OCI-LY1 (cell line): ENCODE measurements at regions not wholly inside any gene's neighbourhood (a gene's known extent, or its start where the extent isn't known, plus 50 kb on each side); places are given as distances from the start of the nearest gene placed in this dataset.

Source experiments
- H2AFZ ChIP-seq: fragments of 200-600 bp; sonication (generic), shearing (Covaris generic); 2 replicates; pipeline ENCODE4 v1.6.0; 2014; ENCODE audit warnings: antibody characterized with exemption, mild to moderate bottlenecking, low read length
- H3F3A ChIP-seq: fragments of 200-600 bp; sonication (generic), shearing (Covaris generic); 2 replicates; pipeline ENCODE4 v1.6.0; 2014; ENCODE audit warnings: mild to moderate bottlenecking, antibody characterized with exemption, low read length, moderate library complexity; ENCODE audit not compliant: insufficient read depth
- H3K27ac ChIP-seq: fragments of 200-600 bp; sonication (generic); 2 replicates; pipeline ENCODE4 v1.5.1; 2014; ENCODE audit warnings: low read length, mixed run types, mild to moderate bottlenecking, low read depth; ENCODE audit not compliant: poor library complexity, severe bottlenecking
- H3K27me3 ChIP-seq: fragments of 200-600 bp; sonication (generic); 2 replicates; pipeline ENCODE4 v1.6.0; 2014; ENCODE audit warnings: antibody characterized with exemption, mild to moderate bottlenecking, low read length, moderate library complexity; ENCODE audit not compliant: insufficient read depth
- H3K36me3 ChIP-seq: fragments of 200-600 bp; sonication (generic); 2 replicates; pipeline ENCODE4 v1.6.1; 2014; ENCODE audit warnings: mild to moderate bottlenecking, antibody characterized with exemption, low read length, moderate library complexity, mixed read lengths; ENCODE audit not compliant: insufficient read depth
- H3K4me1 ChIP-seq: fragments of 200-600 bp; sonication (generic); 2 replicates; pipeline ENCODE4 v1.5.1; 2014; ENCODE audit warnings: mild to moderate bottlenecking, low read length, moderate library complexity; ENCODE audit not compliant: insufficient read depth, severe bottlenecking
- H3K4me2 ChIP-seq: fragments of 200-600 bp; sonication (generic), shearing (Covaris generic); 2 replicates; pipeline ENCODE4 v1.6.1; 2014; ENCODE audit warnings: low read length
- H3K4me3 ChIP-seq: fragments of 200-600 bp; sonication (generic); 2 replicates; pipeline ENCODE4 v1.5.1; 2014; ENCODE audit warnings: low read length, low read depth, mild to moderate bottlenecking, mixed read lengths; ENCODE audit not compliant: poor library complexity, severe bottlenecking
- H3K79me2 ChIP-seq: fragments of 200-600 bp; shearing (Covaris generic); 2 replicates; pipeline ENCODE4 v1.6.1; 2016; ENCODE audit warnings: mixed run types, low read length, mixed read lengths; ENCODE audit not compliant: insufficient read depth
- H3K9ac ChIP-seq: fragments of 200-600 bp; sonication (generic), shearing (Covaris generic); 2 replicates; pipeline ENCODE4 v1.6.1; 2014; ENCODE audit warnings: mild to moderate bottlenecking, low read length, mixed read lengths
- H3K9me2 ChIP-seq: fragments of 200-600 bp; sonication (generic), shearing (Covaris generic); 2 replicates; pipeline ENCODE4 v1.6.1; 2014; ENCODE audit warnings: low read depth, mild to moderate bottlenecking, low read length, mixed read lengths
- H3K9me3 ChIP-seq: fragments of 200-600 bp; shearing (Covaris generic); 2 replicates; pipeline ENCODE4 v1.6.1; 2014; ENCODE audit warnings: low read length, mixed read lengths
- H4K20me1 ChIP-seq: fragments of 200-600 bp; sonication (generic), shearing (Covaris generic); 2 replicates; pipeline ENCODE4 v1.6.0; 2016; ENCODE audit warnings: mild to moderate bottlenecking, low read length; ENCODE audit not compliant: insufficient read depth
- CTCF ChIP-seq: fragments of 200-600 bp; sonication (generic), shearing (Covaris generic); IDR thresholded peaks from 2 replicates; pipeline ENCODE4 v1.5.1; 2017; ENCODE audit warnings: mild to moderate bottlenecking, antibody characterized with exemption, low read length, moderate library complexity, mixed read lengths
- EZH2 ChIP-seq: fragments of 200-600 bp; sonication (generic), shearing (Covaris generic); IDR thresholded peaks from 2 replicates; pipeline ENCODE4 v1.8.0; 2017; ENCODE audit warnings: borderline replicate concordance, mixed run types, mild to moderate bottlenecking, antibody characterized with exemption, low read length, moderate library complexity, mixed read lengths

- H3F3A ChIP-seq = no peaks in the 10 kb centered on the region
- no peak overlapping the region for H3K27ac ChIP-seq
- no peaks in the 10 kb centered on the region for H3K36me3 ChIP-seq
- no peaks in the 10 kb centered on the region; the same call in 1 of the 2 replicates for H3K27me3 ChIP-seq
- no peaks in the 10 kb centered on the region for H3K4me1 ChIP-seq
- H3K9ac ChIP-seq = no peak overlapping the region
- TF ChIP-seq CTCF (no peak), EZH2 (no peak)
- no peak overlapping the region for H2AFZ ChIP-seq
- no peak overlapping the region for H3K4me3 ChIP-seq
- no peaks in the 10 kb centered on the region for H3K9me2 ChIP-seq
- no peaks in the 10 kb centered on the region for H3K79me2 ChIP-seq
- no peaks in the 10 kb centered on the region for H3K9me3 ChIP-seq
- no peaks in the 10 kb centered on the region for H4K20me1 ChIP-seq
- H3K4me2 ChIP-seq = no peak overlapping the region
Measured at GRCh38 chr2:238555786-238556542, 129.2 kb downstream of the ASB1 start.

- H3K4me2 ChIP-seq = no peak overlapping the region
- H3K4me1 ChIP-seq = no peaks in the 10 kb centered on the region
- no peaks in the 10 kb centered on the region for H3K9me3 ChIP-seq
- H2AFZ ChIP-seq = no peak overlapping the region
- H3K36me3 ChIP-seq = no peaks in the 10 kb centered on the region
- no peaks in the 10 kb centered on the region for H4K20me1 ChIP-seq
- H3K27me3 ChIP-seq = no peaks in the 10 kb centered on the region; the same call in 1 of the 2 replicates
- H3K79me2 ChIP-seq = no peaks in the 10 kb centered on the region
- TF ChIP-seq EZH2 (no peak), CTCF (no peak)
- H3F3A ChIP-seq = no peaks in the 10 kb centered on the region
- no peak overlapping the region for H3K4me3 ChIP-seq
- no peaks in the 10 kb centered on the region for H3K9me2 ChIP-seq
- no peak overlapping the region for H3K27ac ChIP-seq
- H3K9ac ChIP-seq = no peak overlapping the region
Measured at GRCh38 chr2:238557431-238557830, 130.7 kb downstream of the ASB1 start.

GRCh38 chr2:238557936-238558335 lies 131.2 kb downstream of the ASB1 start:
- no peak overlapping the region for H3K4me3 ChIP-seq

More at GRCh38 chr2:238557936-238558335, 131.2 kb downstream of the ASB1 start:
- Histone ChIP-seq H4K20me1 (no peaks in the 10 kb centered on the region), H3K4me2 (no peak overlapping the region), H2AFZ (no peak overlapping the region), H3K27ac (no peak overlapping the region), H3K27me3 (no peaks in the 10 kb centered on the region; the same call in 1 of the 2 replicates), H3K9me2 (no peaks in the 10 kb centered on the region), H3K79me2 (no peaks in the 10 kb centered on the region), H3K4me1 (no peaks in the 10 kb centered on the region), H3K9me3 (no peaks in the 10 kb centered on the region), H3K36me3 (no peaks in the 10 kb centered on the region), H3F3A (no peaks in the 10 kb centered on the region), H3K9ac (no peak overlapping the region)
- TF ChIP-seq CTCF = no peak
- TF ChIP-seq EZH2 = no peak
